GM18909 (cell line): ENCODE measurements at regions not wholly inside any gene's neighbourhood (a gene's known extent, or its start where the extent isn't known, plus 50 kb on each side); places are given as distances from the start of the nearest gene placed in this dataset.
"Not testable (repeated sequence)": the region's sequence is repeated elsewhere in the genome, so short reads cannot be mapped to it uniquely, and the experiment has no call there.

Source experiments
- ATAC-seq: cut with Tn5 transposase; IDR thresholded peaks from one replicate; pipeline ENCODE4 v1.9.1; 2021; ENCODE audit warnings: mild to moderate bottlenecking; ENCODE audit not compliant: unreplicated experiment, poor library complexity

GRCh38 chr15:77944002-77944867 lies 133.3 kb downstream of the TBC1D2B start:
- no peak for ATAC-seq

GRCh38 chr15:77942611-77943211 lies 134.8 kb downstream of the TBC1D2B start:
- no peak for ATAC-seq

DNA sequence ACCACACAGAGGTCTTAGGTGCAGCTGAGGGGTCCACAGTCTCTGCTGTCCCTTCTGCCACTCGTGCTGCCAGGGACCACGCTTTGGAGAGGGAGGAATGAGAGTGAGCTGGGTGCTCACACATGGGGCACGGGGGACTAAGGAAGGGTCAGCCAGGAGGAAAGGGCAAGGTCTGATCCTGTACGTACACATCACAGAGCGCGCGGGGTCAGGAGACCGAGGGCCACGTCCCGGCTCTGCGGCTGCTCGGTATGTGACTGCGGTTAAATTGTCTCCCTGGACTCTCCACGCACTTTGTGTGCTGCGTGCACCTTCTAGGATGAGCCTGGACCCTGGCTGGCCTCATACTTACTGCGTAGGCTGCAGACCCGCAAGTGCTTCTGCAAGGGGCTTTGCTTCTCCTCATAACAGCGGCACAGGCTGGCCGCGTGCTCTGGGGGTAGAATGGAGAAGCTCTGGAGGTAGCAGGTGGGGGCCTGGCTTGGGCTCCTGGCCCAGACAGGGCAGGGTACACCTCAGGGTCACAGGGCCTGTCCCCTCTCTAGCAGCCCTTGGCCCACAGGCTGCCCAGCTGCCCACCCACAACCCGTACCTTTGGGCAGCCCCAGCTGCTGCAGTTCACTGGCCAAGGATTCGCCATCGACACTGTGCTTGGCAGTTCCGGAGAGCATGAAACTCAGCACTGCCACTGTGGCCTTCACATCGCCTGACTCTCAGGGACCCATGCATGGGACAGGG lies 136.3 kb downstream of the TBC1D2B start:
- not testable (repeated sequence) for ATAC-seq

- ATAC-seq: no peak
Observed at GRCh38 chr15:77940381-77940947, 137.0 kb downstream of the TBC1D2B start.

DNA sequence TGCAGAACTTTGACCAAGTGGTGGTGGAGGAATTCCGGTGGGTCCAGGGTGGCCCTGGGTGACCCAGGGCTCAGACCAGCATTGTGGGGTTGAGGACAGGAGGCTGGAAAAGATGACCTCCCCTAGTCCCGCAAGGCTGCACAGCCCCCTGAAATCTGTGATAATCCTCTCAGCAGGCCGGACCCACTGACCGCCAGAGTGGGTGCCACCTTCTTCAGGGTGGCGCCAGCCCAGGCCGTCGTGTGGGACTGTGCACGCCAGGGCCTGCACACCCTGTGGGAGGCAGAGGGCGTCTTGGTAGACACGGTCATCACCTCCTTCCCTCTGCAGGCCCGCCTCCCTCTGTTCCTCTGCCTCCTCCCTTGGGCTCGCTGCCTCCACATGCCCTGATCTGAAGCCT lies 137.7 kb downstream of the TBC1D2B start:
- ATAC-seq: no peak

DNA sequence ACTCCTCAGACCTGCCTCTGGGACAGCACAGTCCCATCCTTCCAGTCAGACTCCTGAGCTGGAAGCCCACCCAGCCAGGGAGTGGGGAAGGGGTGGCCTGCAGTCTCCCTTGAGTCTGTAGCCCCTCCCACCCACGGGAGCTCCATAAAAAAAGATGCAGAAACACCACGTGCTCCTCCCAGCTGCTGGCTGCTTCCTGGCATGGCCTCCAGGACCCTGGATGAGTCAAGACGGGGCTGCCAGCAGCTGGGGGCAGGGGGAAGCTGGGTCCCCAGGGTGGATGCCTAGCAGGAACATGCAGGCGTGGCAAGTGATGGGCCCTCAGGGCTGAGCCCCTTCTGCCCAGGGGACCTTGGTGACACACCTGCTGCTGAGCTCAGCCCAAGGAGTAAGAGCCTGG lies 138.5 kb downstream of the TBC1D2B start:
- ATAC-seq: not testable (repeated sequence)

DNA sequence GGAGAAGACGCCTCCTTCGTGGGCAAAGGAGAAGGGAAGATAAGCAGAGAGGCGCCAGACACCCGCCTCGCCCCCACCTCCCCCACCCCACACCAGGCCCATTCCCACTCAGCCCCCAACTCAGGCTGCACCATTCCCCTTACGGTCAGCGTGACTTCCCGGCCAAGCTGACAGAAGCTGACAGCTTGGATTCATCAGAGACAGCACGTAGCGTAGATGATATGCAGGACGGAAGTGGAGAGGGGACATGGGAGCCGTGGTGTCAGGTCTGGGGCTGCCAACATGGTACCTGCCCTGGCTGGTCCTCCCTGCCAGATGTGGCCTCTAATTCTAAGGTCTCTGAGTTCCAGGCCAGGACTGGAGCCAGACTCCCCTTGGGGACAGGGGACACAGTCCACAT lies 139.0 kb downstream of the TBC1D2B start:
- ATAC-seq: not testable (repeated sequence)

DNA sequence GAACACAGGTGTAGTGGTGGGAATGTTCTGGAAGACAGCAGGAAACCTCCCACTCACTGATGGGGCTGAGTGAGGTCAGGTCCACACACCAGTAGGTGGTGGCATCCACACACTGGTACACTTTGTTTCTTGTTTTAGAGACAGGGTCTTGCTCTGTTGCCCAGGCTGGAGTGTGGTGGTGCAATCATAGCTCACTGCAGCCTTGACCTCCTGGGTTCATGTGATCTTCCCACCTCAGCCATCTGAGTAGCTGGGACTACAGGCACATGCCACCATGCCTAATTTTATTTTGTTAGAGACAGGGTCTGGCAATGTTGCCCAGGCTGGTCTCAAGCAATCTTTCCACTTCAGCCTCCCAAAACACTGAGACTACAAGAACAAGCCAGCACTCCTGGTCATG lies 140.9 kb downstream of the TBC1D2B start:
- not testable (repeated sequence) for ATAC-seq

DNA sequence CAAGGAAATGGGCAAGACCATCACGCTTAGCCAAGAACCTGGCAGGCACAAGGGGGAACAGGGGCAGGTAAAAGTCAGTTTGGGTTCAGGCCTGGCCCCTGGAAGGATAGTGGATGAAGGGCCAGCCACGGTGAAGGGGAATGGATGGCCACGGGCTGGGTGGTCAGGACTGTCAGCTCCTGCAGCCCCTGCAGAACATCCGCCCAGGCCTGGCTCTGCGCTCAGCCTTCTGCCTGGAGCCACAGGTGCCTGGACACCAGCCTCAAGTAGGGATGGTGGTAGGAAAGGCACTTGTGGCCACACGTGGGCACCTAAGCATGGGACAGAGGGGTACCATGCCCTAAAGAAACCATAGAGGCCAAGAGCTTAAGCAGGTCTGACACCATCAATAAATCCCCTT lies 143.0 kb downstream of the TBC1D2B start:
- ATAC-seq: not testable (repeated sequence)

- ATAC-seq: not testable (repeated sequence)
Observed at GRCh38 chr15:77930907-77931306, 146.6 kb downstream of the TBC1D2B start.

DNA sequence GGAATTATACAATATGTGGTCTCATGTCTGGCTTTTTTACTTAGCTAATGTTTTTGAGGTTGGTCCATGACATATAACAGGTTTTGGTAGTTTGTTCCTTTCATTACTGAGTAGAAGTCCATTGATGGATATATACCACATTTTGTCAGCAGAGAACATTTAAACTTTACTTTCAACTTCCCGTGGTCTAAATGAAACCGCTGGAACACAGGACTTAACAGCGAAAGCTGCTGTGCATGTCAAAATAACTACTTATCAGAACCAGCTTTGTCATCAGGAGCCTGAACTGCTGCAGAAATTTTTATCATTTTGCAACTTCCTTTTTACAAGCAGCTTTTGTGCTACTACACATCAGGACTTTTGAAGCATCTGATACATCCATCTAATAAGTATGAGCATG lies 147.0 kb downstream of the TBC1D2B start:
- ATAC-seq: not testable (repeated sequence)

DNA sequence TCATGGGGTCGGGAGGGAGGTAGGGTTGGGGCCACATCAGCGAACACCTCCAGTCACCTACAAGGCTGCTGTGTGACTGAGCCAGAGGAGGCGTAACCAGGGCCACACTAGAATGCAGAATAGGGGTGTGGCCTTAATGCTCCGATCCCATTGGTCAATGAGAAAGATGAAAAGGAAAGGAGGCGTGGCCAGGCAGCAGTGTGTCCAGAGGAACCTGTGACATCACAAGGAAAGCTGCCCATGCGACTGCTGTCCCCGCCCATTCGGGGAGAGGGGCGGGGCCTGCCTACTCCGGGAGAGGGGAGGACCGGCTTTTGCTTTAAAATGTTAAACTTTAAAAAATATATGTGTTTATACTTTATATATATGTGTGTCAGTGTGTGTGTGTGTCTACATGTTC lies 150.7 kb downstream of the TBC1D2B start:
- ATAC-seq: not testable (repeated sequence)

DNA sequence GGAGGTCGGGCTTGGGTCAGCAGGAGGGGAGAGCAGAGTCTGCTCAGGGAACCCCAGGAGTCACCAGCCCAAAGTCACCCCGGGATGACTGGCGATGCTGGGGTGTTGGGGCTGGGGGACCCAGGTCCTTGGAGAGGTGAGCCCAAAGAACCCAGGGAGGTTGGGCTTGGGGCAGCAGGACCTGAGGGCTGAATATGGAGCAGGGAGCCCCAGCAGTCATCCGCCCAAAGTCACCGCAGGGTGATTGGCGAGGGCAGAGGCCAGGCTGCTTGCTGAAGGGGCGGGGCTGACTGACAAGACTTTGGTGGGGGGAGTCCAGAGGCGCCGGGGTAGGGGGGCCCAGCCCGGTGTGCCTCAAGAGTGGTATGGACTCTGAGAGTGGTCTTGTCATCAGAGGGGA lies 151.2 kb downstream of the TBC1D2B start:
- not testable (repeated sequence) for ATAC-seq

DNA sequence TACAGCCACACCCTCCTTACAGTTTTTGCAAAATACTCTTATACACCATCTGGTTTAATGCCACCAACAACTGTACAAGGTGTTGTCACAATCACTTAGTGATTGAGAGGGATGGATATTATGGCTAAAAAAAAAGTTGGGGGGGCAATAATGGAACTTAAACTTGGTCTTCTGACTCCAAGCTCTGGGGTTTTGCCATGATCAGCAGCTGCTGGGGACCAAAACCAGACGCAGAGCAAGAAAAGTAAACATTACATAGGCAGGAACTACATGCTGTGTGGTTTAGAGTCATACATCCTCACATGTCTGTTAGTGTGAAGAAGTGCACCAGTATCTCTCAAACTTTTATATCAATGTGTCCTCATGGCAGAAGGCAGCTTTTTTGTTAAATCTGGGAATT lies 152.4 kb downstream of the TBC1D2B start:
- ATAC-seq: not testable (repeated sequence)

DNA sequence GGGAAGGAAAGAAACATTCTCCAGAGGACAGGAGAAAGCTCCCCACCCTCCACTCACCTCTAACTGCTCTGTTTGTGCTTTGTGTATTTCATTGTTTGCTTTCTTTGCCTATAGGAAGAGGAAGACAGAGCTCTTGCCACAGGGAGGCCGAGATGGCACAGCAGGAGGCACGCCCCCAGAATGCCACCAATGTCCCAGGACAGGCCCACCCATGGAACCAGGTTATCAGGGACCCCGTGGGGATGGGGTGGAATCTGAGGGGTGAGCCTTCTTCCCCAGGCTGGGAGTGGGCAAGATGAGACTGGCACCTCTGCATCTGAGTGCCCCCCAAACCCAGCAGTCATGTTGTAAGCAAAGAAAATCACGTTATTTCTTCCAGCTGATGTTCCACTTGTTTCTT lies 155.8 kb downstream of the TBC1D2B start:
- no peak for ATAC-seq

DNA sequence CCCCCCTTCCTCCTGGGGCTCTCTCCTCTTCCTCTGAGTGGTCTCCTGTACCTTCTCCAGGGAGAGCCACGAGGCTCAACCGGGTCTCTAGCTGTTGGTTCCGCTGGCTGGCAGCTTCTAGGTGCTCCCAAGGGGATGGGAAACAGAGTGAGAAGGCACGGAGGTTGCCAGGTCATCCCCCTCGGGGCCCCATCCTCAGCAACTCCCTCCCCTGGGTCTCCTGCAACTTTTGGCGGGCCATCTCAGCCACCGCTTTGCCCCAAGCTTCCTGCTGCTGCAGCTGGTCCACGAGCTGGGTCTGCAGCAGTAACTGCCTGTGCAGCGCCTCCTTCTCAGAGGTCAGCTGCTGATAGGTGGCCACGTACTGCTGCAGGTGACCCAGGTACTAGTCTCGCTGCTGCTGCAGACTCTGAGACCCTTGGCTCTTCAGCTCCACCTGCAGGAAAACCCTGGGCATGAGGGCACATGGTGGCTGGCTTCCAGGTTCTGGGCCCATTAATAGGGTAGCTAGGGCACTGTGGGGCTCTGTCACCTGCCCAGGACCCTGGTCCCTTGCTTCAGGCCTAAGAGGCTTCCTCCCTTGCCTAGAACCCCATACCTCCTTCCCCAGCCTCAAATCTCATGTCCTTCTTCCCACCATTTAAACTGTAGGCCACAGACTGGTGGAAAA lies 160.4 kb downstream of the TBC1D2B start:
- not testable (repeated sequence) for ATAC-seq

DNA sequence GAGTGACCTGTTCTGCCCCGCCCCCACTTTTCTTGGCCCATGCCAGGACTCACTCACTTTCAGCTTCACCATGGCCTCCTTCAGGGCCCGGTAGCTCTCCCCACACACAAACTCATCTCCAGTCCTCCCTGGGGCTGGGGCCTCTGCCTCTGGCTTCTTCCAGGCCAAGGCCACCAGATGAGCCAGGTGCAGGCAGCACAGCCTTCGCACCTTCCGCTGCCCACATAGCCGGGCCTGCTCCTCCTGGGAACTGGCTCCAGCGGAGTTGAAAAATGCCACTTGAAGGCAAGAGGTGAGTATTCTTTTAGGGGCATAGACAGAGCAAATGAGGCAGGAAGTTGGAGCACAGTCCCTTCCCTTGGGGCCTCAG lies 161.6 kb downstream of the TBC1D2B start:
- ATAC-seq: not testable (repeated sequence)

GRCh38 chr15:77915261-77915960 lies 162.1 kb downstream of the TBC1D2B start:
- ATAC-seq: no peak

DNA sequence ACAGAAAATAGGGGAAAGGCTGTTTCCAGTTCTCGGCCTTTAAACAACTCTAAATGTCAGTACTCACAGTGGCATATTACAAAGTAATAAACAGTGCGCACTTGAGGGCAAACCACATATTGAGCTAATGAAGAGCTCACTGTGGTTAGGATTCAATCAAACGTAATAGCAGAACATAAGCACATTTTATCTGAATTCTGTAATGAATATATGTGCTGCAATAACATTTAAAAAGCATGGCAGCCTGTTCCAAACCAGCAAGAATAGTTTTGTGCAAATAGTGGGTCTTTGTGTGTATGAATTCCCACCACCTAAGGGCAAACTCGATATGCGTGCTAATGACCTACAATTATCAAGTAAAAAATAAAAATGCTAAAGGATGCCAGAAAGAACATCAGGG lies 163.0 kb downstream of the TBC1D2B start:
- not testable (repeated sequence) for ATAC-seq
